Hepatocyte (in vitro differentiated cells): ENCODE measurements at regions not wholly inside any gene's neighbourhood (a gene's known extent, or its start where the extent isn't known, plus 50 kb on each side); places are given as distances from the start of the nearest gene placed in this dataset.
A peak's percentile ranks its signal among the peaks of the same experiment; 100 is the strongest.

ENCODE experiments used
- DNase-seq: peaks from one replicate; pipeline ENCODE4 v3.0.0-alpha.2; 2016; ENCODE audit warnings: low spot score
- H2AFZ ChIP-seq: fragments of 200-600 bp; sonication (generic); 2 replicates; pipeline ENCODE4 v1.6.0; 2016; ENCODE audit warnings: antibody characterized with exemption, mild to moderate bottlenecking
- H3K27ac ChIP-seq: fragments of 200-600 bp; sonication (generic); 2 replicates; pipeline ENCODE4 v1.5.1; 2016; ENCODE audit warnings: mild to moderate bottlenecking
- H3K27me3 ChIP-seq: fragments of 200-600 bp; sonication (generic); 2 replicates; pipeline ENCODE4 v1.6.1; 2016
- H3K36me3 ChIP-seq: fragments of 200-600 bp; sonication (generic); replicated peaks from 2 replicates; pipeline ENCODE4 v1.5.1; 2016; ENCODE audit warnings: low read depth; ENCODE audit not compliant: insufficient read depth
- H3K4me1 ChIP-seq: fragments of 200-600 bp; sonication (generic); 2 replicates; pipeline ENCODE4 v1.5.1; 2016; ENCODE audit warnings: mild to moderate bottlenecking, moderate library complexity; ENCODE audit not compliant: insufficient read depth
- H3K4me2 ChIP-seq: fragments of 200-600 bp; sonication (generic); 2 replicates; pipeline ENCODE4 v1.6.0; 2016
- H3K4me3 ChIP-seq: fragments of 200-600 bp; sonication (generic); 2 replicates; pipeline ENCODE4 v1.5.1; 2016; ENCODE audit warnings: mild to moderate bottlenecking
- H3K79me2 ChIP-seq: fragments of 200-600 bp; sonication (generic); 2 replicates; pipeline ENCODE4 v1.6.0; 2017; ENCODE audit warnings: mild to moderate bottlenecking
- H3K9me2 ChIP-seq: fragments of 200-600 bp; sonication (generic); replicated peaks from 2 replicates; pipeline ENCODE4 v1.6.0; 2017; ENCODE audit warnings: mild to moderate bottlenecking; ENCODE audit not compliant: insufficient read depth
- H3K9me3 ChIP-seq: fragments of 200-600 bp; sonication (generic); 2 replicates; pipeline ENCODE4 v1.5.1; 2016; ENCODE audit warnings: low read depth, mild to moderate bottlenecking
- H4K20me1 ChIP-seq: fragments of 200-600 bp; sonication (generic); 2 replicates; pipeline ENCODE4 v1.6.0; 2016; ENCODE audit warnings: mild to moderate bottlenecking; ENCODE audit not compliant: insufficient read depth, poor library complexity, severe bottlenecking
- EZH2 ChIP-seq: fragments of 200-600 bp; sonication (generic); IDR thresholded peaks from 2 replicates; pipeline ENCODE4 v1.6.1; 2016; ENCODE audit warnings: antibody characterized with exemption, mild to moderate bottlenecking, borderline replicate concordance
- EZH2phosphoT487 ChIP-seq: fragments of 200-600 bp; sonication (generic); IDR thresholded peaks from one replicate; pipeline ENCODE4 v1.6.1; 2018; ENCODE audit warnings: antibody characterized with exemption, mild to moderate bottlenecking, low read depth, moderate library complexity; ENCODE audit not compliant: unreplicated experiment, severe bottlenecking
- whole genome bisulfite sequencing: methylation state at CpG from one replicate; pipeline ENCODE4 v1.1.6; 2016; ENCODE audit warnings: low lambda C conversion rate; ENCODE audit errors: missing lambda C conversion rate; 5-methylcytosine and 5-hydroxymethylcytosine counted together
- TF ChIP-seq, protein P1 (sequence below): fragments of 200-600 bp; sonication (generic); IDR thresholded peaks from 2 replicates; pipeline ENCODE4 v1.5.1; 2016; ENCODE audit warnings: antibody characterized with exemption, mild to moderate bottlenecking; ENCODE audit not compliant: poor library complexity

- Histone ChIP-seq H3K4me2 (no peak overlapping the region), H3K79me2 (no peaks in the 10 kb centered on the region), H3K9me3 (no peaks in the 10 kb centered on the region), H2AFZ (no peak overlapping the region), H3K9me2 (no peaks in the 10 kb centered on the region), H3K27me3 (no peaks in the 10 kb centered on the region), H3K4me3 (no peak overlapping the region), H3K36me3 (no peaks in the 10 kb centered on the region), H3K27ac (no peak overlapping the region), H3K4me1 (peaks cover 3% of the 10 kb centered on the region), H4K20me1 (no peaks in the 10 kb centered on the region)
- DNase-seq = peak; percentile 4
- WGBS = 47% methylated on average over 2 of the region's 2 CpGs
- TF ChIP-seq, protein P1, sequence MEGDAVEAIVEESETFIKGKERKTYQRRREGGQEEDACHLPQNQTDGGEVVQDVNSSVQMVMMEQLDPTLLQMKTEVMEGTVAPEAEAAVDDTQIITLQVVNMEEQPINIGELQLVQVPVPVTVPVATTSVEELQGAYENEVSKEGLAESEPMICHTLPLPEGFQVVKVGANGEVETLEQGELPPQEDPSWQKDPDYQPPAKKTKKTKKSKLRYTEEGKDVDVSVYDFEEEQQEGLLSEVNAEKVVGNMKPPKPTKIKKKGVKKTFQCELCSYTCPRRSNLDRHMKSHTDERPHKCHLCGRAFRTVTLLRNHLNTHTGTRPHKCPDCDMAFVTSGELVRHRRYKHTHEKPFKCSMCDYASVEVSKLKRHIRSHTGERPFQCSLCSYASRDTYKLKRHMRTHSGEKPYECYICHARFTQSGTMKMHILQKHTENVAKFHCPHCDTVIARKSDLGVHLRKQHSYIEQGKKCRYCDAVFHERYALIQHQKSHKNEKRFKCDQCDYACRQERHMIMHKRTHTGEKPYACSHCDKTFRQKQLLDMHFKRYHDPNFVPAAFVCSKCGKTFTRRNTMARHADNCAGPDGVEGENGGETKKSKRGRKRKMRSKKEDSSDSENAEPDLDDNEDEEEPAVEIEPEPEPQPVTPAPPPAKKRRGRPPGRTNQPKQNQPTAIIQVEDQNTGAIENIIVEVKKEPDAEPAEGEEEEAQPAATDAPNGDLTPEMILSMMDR = peak; percentile 4
- no peak for TF ChIP-seq EZH2phosphoT487
These were observed 1199.8 kb downstream of the DTWD2 start for GRCh38 chr5:117788596-117788995.

DNA sequence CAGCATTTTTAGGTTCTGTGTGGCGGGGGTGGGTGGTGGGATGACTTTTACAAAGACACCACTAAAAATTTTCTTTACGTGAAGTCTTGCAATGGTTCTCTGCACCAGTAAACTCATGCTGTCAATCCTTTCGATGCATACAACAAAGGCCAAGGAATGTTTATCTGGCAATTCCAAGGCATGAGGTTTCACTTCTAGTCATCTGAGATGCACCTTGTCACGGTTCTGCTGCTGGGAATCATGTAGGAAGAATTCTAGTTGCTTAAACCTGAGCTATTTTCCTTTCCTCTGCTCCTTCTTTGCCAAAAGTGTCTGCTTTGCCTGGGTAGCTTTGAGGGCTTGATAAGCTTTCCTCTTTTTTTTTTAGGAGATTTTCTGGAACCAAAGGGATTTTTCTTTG, 1204.5 kb upstream of the SEMA6A start:
- no peaks in the 10 kb centered on the region for H3K79me2 ChIP-seq
- H3K27me3 ChIP-seq = no peaks in the 10 kb centered on the region
- H3K9me3 ChIP-seq = no peaks in the 10 kb centered on the region
- no peak overlapping the region for H3K4me3 ChIP-seq
- H3K4me2 ChIP-seq = no peak overlapping the region
- WGBS = 94% methylated on average over 4 of the region's 4 CpGs
- H3K4me1 ChIP-seq = no peaks in the 10 kb centered on the region
- no peaks in the 10 kb centered on the region for H4K20me1 ChIP-seq
- DNase-seq = no peak
- H3K36me3 ChIP-seq = no peaks in the 10 kb centered on the region
- H3K27ac ChIP-seq = no peak overlapping the region
- H3K9me2 ChIP-seq = no peaks in the 10 kb centered on the region
- TF ChIP-seq EZH2 = no peak
- TF ChIP-seq, protein P1 = no peak
- TF ChIP-seq EZH2phosphoT487 = no peak
- H2AFZ ChIP-seq = no peak overlapping the region

GRCh38 chr5:117776977-117777376, 1202.4 kb upstream of the SEMA6A start:
- Histone ChIP-seq H3K27ac (no peak overlapping the region), H3K9me2 (no peaks in the 10 kb centered on the region), H3K36me3 (no peaks in the 10 kb centered on the region), H3K9me3 (no peaks in the 10 kb centered on the region), H3K27me3 (no peaks in the 10 kb centered on the region), H2AFZ (no peak overlapping the region), H3K4me3 (no peak overlapping the region), H4K20me1 (no peaks in the 10 kb centered on the region), H3K79me2 (no peaks in the 10 kb centered on the region), H3K4me2 (no peak overlapping the region), H3K4me1 (no peaks in the 10 kb centered on the region)
- no peak for DNase-seq
- 94% methylated on average over 3 of the region's 3 CpGs for WGBS
- TF ChIP-seq EZH2phosphoT487 (no peak), EZH2 (no peak)
- TF ChIP-seq, protein P1 = no peak

DNA sequence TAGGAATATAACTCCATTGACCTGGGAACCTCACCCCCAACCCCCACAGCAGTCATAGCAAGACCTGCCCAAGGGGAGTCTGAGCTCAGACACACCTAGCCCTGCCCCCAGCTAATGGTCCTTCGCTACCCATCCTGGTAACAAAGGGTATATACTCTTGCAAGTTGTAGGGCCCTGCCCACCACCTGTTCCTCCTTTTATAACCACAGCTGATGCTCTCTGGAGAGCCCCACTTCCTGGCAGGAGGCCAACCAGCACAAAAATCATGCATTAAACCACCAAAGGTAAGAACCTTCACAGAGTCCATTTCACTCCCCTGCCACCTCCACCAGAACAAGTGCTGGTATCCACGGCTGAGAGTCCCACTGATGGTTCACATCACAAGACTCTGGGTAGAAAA, 1195.3 kb upstream of the SEMA6A start:
- H3K4me2 ChIP-seq = no peak overlapping the region
- H3K27ac ChIP-seq = no peak overlapping the region
- 93% methylated on average over 2 of the region's 2 CpGs for WGBS

More for the DNA sequence above, 1195.3 kb upstream of the SEMA6A start:
- Histone ChIP-seq H2AFZ (no peak overlapping the region), H3K36me3 (no peaks in the 10 kb centered on the region), H3K79me2 (no peaks in the 10 kb centered on the region), H3K4me3 (no peak overlapping the region), H3K27me3 (no peaks in the 10 kb centered on the region), H3K4me1 (no peaks in the 10 kb centered on the region), H4K20me1 (no peaks in the 10 kb centered on the region), H3K9me2 (no peaks in the 10 kb centered on the region), H3K9me3 (no peaks in the 10 kb centered on the region)
- no peak for DNase-seq
- TF ChIP-seq EZH2 = no peak
- TF ChIP-seq, protein P1 = no peak
- no peak for TF ChIP-seq EZH2phosphoT487
